ENCODE measurements at regions not wholly inside any gene's neighbourhood (a gene's known extent, or its start where the extent isn't known, plus 50 kb on each side); places are given as distances from the start of the nearest gene placed in this dataset.
"Not testable (repeated sequence)": the region's sequence is repeated elsewhere in the genome, so short reads cannot be mapped to it uniquely, and the experiment has no call there.

GRCh38 chr18:76275727-76276313 is 219.2 kb downstream of the ZNF516 start:
- H3K36me3 ChIP-seq: no peaks in the 10 kb centered on the region
- no peak for TF ChIP-seq CTCF (IDR thresholded peaks at IDR 0.05)
- no peak overlapping the region for H3K27ac ChIP-seq
- H3K4me1 ChIP-seq (ENCODE audit: control insufficient read depth in 1 of 2, low read depth in 2 of 2): no peaks in the 10 kb centered on the region
- no peaks in the 10 kb centered on the region for H3K9me3 ChIP-seq
- DNase-seq (ENCODE audit: low spot score) (no peak), ATAC-seq (ENCODE audit: insufficient number of reproducible peaks, low FRiP score, low read depth) (no peak)
- H3K27me3 ChIP-seq (replicated peaks; ENCODE audit: insufficient read depth): no peaks in the 10 kb centered on the region
- H3K4me3 ChIP-seq: no peak overlapping the region

- Histone ChIP-seq H3K4me3 (no peak overlapping the region), H3K27ac (no peak overlapping the region), H3K9me3 (no peaks in the 10 kb centered on the region), H3K27me3 (replicated peaks; ENCODE audit: insufficient read depth) (no peaks in the 10 kb centered on the region), H3K4me1 (ENCODE audit: control insufficient read depth in 1 of 2, low read depth in 2 of 2) (no peaks in the 10 kb centered on the region), H3K36me3 (no peaks in the 10 kb centered on the region)
- TF ChIP-seq CTCF (IDR thresholded peaks at IDR 0.05): peak; percentile 16
- no peak for DNase-seq (ENCODE audit: low spot score)
- ATAC-seq (ENCODE audit: insufficient number of reproducible peaks, low FRiP score, low read depth): no peak
Observed at GRCh38 chr18:76274468-76275289, 220.4 kb downstream of the ZNF516 start.

GRCh38 chr18:76273956-76274355 is 221.1 kb downstream of the ZNF516 start:
- no peak for TF ChIP-seq CTCF (IDR thresholded peaks at IDR 0.05)
- no peak for ATAC-seq (ENCODE audit: insufficient number of reproducible peaks, low FRiP score, low read depth)
- H3K4me3 ChIP-seq: no peak overlapping the region
- H3K4me1 ChIP-seq (ENCODE audit: control insufficient read depth in 1 of 2, low read depth in 2 of 2): no peaks in the 10 kb centered on the region
- DNase-seq (ENCODE audit: low spot score): no peak
- H3K27me3 ChIP-seq (replicated peaks; ENCODE audit: insufficient read depth): no peaks in the 10 kb centered on the region
- H3K27ac ChIP-seq: no peak overlapping the region
- no peaks in the 10 kb centered on the region for H3K36me3 ChIP-seq
- H3K9me3 ChIP-seq: no peaks in the 10 kb centered on the region

GRCh38 chr18:76273036-76273545 is 222.0 kb downstream of the ZNF516 start:
- DNase-seq (ENCODE audit: low spot score) (no peak), ATAC-seq (ENCODE audit: insufficient number of reproducible peaks, low FRiP score, low read depth) (no peak)
- no peaks in the 10 kb centered on the region for H3K27me3 ChIP-seq (replicated peaks; ENCODE audit: insufficient read depth)
- no peak overlapping the region for H3K4me3 ChIP-seq
- no peak overlapping the region for H3K27ac ChIP-seq
- no peak for TF ChIP-seq CTCF (IDR thresholded peaks at IDR 0.05)
- H3K4me1 ChIP-seq (ENCODE audit: control insufficient read depth in 1 of 2, low read depth in 2 of 2): no peaks in the 10 kb centered on the region
- H3K9me3 ChIP-seq: no peaks in the 10 kb centered on the region
- H3K36me3 ChIP-seq: no peaks in the 10 kb centered on the region

- peaks cover 0 to 13% of the 10 kb centered on the region in 2 donors for H3K4me1 ChIP-seq (ENCODE audit: control insufficient read depth in 1 of 2, low read depth in 2 of 2)
- not testable (repeated sequence) for DNase-seq (ENCODE audit: low spot score); H3K27ac ChIP-seq; H3K4me3 ChIP-seq; H3K27me3 ChIP-seq (replicated peaks; ENCODE audit: insufficient read depth); H3K36me3 ChIP-seq; H3K9me3 ChIP-seq; ATAC-seq (ENCODE audit: insufficient number of reproducible peaks, low FRiP score, low read depth)
Observed at GRCh38 chr18:76267423-76267822, 227.6 kb downstream of the ZNF516 start.

Measured in thoracic aorta (tissue), 2 donors.